AG09309 (cell line): ENCODE measurements at regions not wholly inside any gene's neighbourhood (a gene's known extent, or its start where the extent isn't known, plus 50 kb on each side); places are given as distances from the start of the nearest gene placed in this dataset.
"Not testable (repeated sequence)": the region's sequence is repeated elsewhere in the genome, so short reads cannot be mapped to it uniquely, and the experiment has no call there.

Source experiments
- DNase-seq: peaks from one replicate; pipeline ENCODE4 v3.0.0-alpha.2; 2010; ENCODE audit warnings: low read depth
- H3K4me3 ChIP-seq: 2 replicates; pipeline ENCODE4 v1.5.1; 2011; ENCODE audit warnings: mild to moderate bottlenecking, low read depth, low read length, moderate library complexity; ENCODE audit not compliant: control insufficient read depth
- CTCF ChIP-seq: IDR thresholded peaks from 2 replicates; pipeline ENCODE4 v1.5.1; 2011; ENCODE audit warnings: mild to moderate bottlenecking, low read depth, low read length, inconsistent platforms; ENCODE audit not compliant: insufficient read depth, control insufficient read depth; ENCODE audit errors: missing control alignments

GRCh38 chr15:26197060-26197459, 333.9 kb upstream of the ATP10A start:
- TF ChIP-seq CTCF: no peak
- no peak overlapping the region for H3K4me3 ChIP-seq
- no peak for DNase-seq

- H3K4me3 ChIP-seq: no peak overlapping the region
- no peak for TF ChIP-seq CTCF
- DNase-seq: no peak
Measured at GRCh38 chr15:26191193-26191592, 328.1 kb upstream of the ATP10A start.

GRCh38 chr15:26186138-26186537, 323.0 kb upstream of the ATP10A start:
- not testable (repeated sequence) for H3K4me3 ChIP-seq, DNase-seq

GRCh38 chr15:26182441-26182840, 319.3 kb upstream of the ATP10A start:
- no peak for TF ChIP-seq CTCF
- no peak overlapping the region for H3K4me3 ChIP-seq
- DNase-seq: no peak

- TF ChIP-seq CTCF: no peak
- H3K4me3 ChIP-seq: no peak overlapping the region
- DNase-seq: no peak
Measured at GRCh38 chr15:26179906-26180305, 316.8 kb upstream of the ATP10A start.

- no peak overlapping the region for H3K4me3 ChIP-seq
- DNase-seq: no peak
- no peak for TF ChIP-seq CTCF
Measured at GRCh38 chr15:26178640-26179220, 315.6 kb upstream of the ATP10A start.

GRCh38 chr15:26177816-26178215, 314.7 kb upstream of the ATP10A start:
- no peak overlapping the region for H3K4me3 ChIP-seq
- DNase-seq: no peak
- TF ChIP-seq CTCF: no peak

- no peak for TF ChIP-seq CTCF
- no peak overlapping the region for H3K4me3 ChIP-seq
Measured at GRCh38 chr15:26176831-26177230, 313.7 kb upstream of the ATP10A start.

More at GRCh38 chr15:26176831-26177230, 313.7 kb upstream of the ATP10A start:
- DNase-seq: no peak
